Calu3 (cell line): ENCODE measurements at regions not wholly inside any gene's neighbourhood (a gene's known extent, or its start where the extent isn't known, plus 50 kb on each side); places are given as distances from the start of the nearest gene placed in this dataset.

Source experiments
- BruUV-seq: library from RNA; stranded (reverse); fragments of 400-500 nt; replicated peaks from 2 replicates; lab custom pipeline; 2021; lab: Mats Ljungman, UMichigan
- CTCF ChIA-PET: fragments of 300-600 bp; sonication (Branson Sonifier 250); formaldehyde crosslinking; loops from one replicate; lab custom pipeline; 2022; ENCODE audit warnings: antibody characterized with exemption; lab: Charles Lee
- DNase-seq: peaks from one replicate; pipeline ENCODE4 v3.0.0; 2022
- H3K27ac Mint-ChIP-seq: one replicate; pipeline ENCODE4 v1.8.0; 2022; ENCODE audit warnings: mixed read lengths; ENCODE audit not compliant: unreplicated experiment
- H3K27me3 Mint-ChIP-seq: one replicate; pipeline ENCODE4 v1.8.0; 2022; ENCODE audit warnings: mixed read lengths; ENCODE audit not compliant: unreplicated experiment
- H3K36me3 Mint-ChIP-seq: one replicate; pipeline ENCODE4 v1.8.0; 2022; ENCODE audit warnings: mild to moderate bottlenecking, moderate library complexity, mixed read lengths; ENCODE audit not compliant: insufficient read depth, unreplicated experiment
- H3K4me1 Mint-ChIP-seq: one replicate; pipeline ENCODE4 v1.8.0; 2022; ENCODE audit warnings: mild to moderate bottlenecking, low read depth, mixed read lengths; ENCODE audit not compliant: unreplicated experiment
- H3K4me3 Mint-ChIP-seq: one replicate; pipeline ENCODE4 v1.8.0; 2022; ENCODE audit warnings: mild to moderate bottlenecking, low read depth, moderate library complexity, mixed read lengths; ENCODE audit not compliant: unreplicated experiment
- H3K9me3 Mint-ChIP-seq: one replicate; pipeline ENCODE4 v1.8.0; 2022; ENCODE audit warnings: low read depth, mixed read lengths; ENCODE audit not compliant: unreplicated experiment
- CTCF ChIP-seq: fragments of 200-600 bp; IDR thresholded peaks from one replicate; pipeline ENCODE4 v1.8.0; 2022; ENCODE audit warnings: antibody characterized with exemption; ENCODE audit not compliant: unreplicated experiment
- intact Hi-C: fragments of 100-400 bp; cut with micrococcal nuclease; formaldehyde crosslinking; loops from one replicate; pipeline ENCODE4 v1.10.0; 2022; ENCODE audit not compliant: unreplicated experiment

GRCh38 chr10:108902619-108903285, 1020.6 kb downstream of the XPNPEP1 start:
- BruUV-seq = no TSS peak
- intact Hi-C loops = no loop called here
- H3K27ac Mint-ChIP-seq = no peak overlapping the region
- no peak for TF ChIP-seq CTCF
- H3K9me3 Mint-ChIP-seq = peaks cover 19% of the 10 kb centered on the region
- no peak overlapping the region for H3K4me3 Mint-ChIP-seq
- no peaks in the 10 kb centered on the region for H3K36me3 Mint-ChIP-seq
- CTCF ChIA-PET = no interaction called here
- no peak for DNase-seq
- no peaks in the 10 kb centered on the region for H3K27me3 Mint-ChIP-seq
- no peaks in the 10 kb centered on the region for H3K4me1 Mint-ChIP-seq

DNA sequence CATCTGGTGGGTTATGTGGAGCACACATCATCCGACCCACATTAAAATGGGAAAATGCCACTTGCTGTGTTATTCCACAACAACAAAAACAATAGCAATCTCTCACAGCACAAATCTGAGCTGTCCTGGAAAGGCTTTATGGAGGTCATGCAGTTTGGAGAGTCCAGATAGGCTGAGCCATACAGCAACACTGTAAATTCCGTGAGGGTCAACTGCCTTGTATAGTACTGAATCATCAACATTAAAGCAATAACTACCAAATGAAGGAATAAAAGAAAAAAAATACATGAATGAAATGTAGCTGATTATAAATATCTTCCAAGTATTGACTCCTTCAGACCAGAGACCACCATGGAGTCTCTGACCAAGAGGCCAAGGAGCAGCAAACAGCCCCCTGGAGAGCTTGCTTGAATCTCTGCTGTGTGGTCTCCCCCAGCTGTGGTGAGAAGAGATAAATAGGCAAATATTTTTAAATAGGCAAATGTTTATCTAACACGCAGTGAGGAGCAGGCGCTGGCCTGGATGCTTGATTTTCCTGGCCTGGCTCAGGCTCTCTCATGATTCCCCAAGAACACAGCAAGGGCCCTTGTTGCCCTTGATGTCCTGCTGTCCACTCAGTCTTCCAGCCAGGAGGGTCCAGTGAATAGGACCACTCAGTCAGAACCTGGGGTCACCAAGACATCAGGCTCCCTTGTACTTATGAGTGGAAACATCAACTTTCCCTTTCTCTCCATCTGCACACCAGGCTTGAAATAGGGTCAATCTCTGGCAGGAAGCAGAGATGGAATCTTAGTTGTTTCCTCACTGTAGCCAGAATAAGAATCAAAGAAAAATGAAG, 1021.3 kb downstream of the XPNPEP1 start:
- Mint-ChIP-seq H3K9me3 (peaks cover 20% of the 10 kb centered on the region), H3K4me1 (no peaks in the 10 kb centered on the region), H3K36me3 (no peaks in the 10 kb centered on the region), H3K27ac (no peak overlapping the region), H3K4me3 (no peak overlapping the region), H3K27me3 (no peaks in the 10 kb centered on the region)
- no peak for TF ChIP-seq CTCF
- CTCF ChIA-PET = no interaction called here
- no peak for DNase-seq
- intact Hi-C loops = no loop called here
- BruUV-seq = no TSS peak

DNA sequence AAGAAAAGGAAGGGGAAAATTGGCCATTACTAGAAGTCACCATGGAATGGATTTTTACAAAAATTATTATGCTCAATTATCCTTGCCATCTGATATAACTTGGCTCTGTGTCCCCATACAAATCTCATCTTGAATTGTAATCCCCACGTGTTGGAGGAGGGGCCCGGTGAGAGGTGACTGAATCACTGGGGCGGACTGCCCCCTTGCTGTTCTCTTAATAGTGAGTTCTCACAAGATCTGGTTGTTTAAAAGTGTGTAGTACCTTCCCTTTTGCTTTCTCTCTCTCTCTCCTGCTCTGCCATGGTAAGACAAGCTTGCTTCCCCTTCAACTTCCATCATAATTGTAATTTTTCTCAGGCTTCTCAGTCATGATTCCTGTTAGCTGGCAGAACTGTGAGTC, 1023.6 kb downstream of the XPNPEP1 start:
- BruUV-seq = no TSS peak
- intact Hi-C loops = no loop called here
- no peak for DNase-seq
- Mint-ChIP-seq H3K27me3 (no peaks in the 10 kb centered on the region), H3K4me1 (no peaks in the 10 kb centered on the region), H3K36me3 (no peaks in the 10 kb centered on the region), H3K9me3 (peaks cover 22% of the 10 kb centered on the region), H3K4me3 (no peak overlapping the region), H3K27ac (no peak overlapping the region)
- CTCF ChIA-PET = no interaction called here
- no peak for TF ChIP-seq CTCF

DNA sequence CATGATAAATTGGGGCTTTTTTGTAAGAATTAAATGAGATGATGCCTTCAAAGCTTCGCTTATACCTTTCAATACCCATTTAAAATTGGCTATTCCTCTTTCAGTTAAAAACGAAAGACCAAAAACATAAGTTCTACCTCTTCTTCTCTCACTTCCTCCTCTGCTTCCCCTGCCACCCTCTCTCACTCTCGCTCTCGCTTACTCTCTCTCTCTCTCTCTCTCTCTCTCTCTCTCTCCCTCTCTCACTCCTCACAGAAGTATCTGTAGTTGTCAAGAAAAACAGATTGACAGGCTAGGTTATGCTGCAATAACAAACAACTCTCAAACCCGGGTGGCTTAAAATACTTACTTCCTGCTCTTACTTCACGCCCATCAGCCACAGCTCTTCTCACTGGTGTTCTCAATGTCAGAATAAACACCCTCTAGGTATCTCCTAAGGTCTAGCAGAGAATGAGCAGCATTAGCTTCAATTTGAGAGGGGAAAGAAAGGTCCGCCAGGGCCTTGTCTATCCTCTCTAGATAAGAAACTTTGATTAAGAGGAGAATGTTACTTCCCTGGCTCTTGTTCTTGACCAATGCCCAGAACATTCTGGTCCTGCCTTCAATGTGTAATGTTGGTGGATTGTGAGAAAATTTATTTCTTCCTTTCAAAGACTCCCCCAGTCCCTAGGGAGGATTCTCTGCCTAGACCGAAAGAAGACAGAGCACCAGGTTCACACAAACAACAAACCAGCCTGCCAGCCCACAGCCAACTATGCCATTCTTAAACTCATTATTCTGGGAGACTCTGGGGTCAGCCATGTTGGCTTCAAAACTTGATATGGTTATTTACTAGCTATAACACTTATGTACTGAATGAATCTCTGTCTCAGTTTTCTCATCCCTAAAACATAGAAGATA, 1028.7 kb downstream of the XPNPEP1 start:
- Mint-ChIP-seq H3K27ac (no peak overlapping the region), H3K27me3 (no peaks in the 10 kb centered on the region), H3K36me3 (no peaks in the 10 kb centered on the region), H3K9me3 (peaks cover 17% of the 10 kb centered on the region), H3K4me3 (no peak overlapping the region), H3K4me1 (no peaks in the 10 kb centered on the region)
- no TSS peak for BruUV-seq
- intact Hi-C loops = no loop called here
- CTCF ChIA-PET = no interaction called here
- no peak for TF ChIP-seq CTCF
- no peak for DNase-seq
